HepG2 (cell line): ENCODE measurements at regions not wholly inside any gene's neighbourhood (a gene's known extent, or its start where the extent isn't known, plus 50 kb on each side); places are given as distances from the start of the nearest gene placed in this dataset.

ENCODE experiments used
- ARNT2 ChIP-seq: sonication (generic); formaldehyde crosslinking; IDR thresholded peaks from 2 replicates; pipeline ENCODE4 v1.8.0; 2022; ENCODE audit warnings: mild to moderate bottlenecking, low read depth, missing genetic modification reagents, moderate library complexity
- ATF5 ChIP-seq: sonication (generic); formaldehyde crosslinking; IDR thresholded peaks from 2 replicates; pipeline ENCODE4 v1.4.0; 2020; ENCODE audit warnings: mild to moderate bottlenecking, low read depth, missing genetic modification reagents
- HIC2 ChIP-seq: sonication (generic); formaldehyde crosslinking; IDR thresholded peaks from 2 replicates; pipeline ENCODE4 v1.9.0; 2022; ENCODE audit warnings: low read depth, missing genetic modification reagents
- MLX ChIP-seq: IDR thresholded peaks from 2 replicates; pipeline ENCODE4 v1.6.1; 2016
- MNT ChIP-seq: fragments of 450-650 bp; IDR thresholded peaks from 2 replicates; pipeline ENCODE4 v1.6.1; 2016
- NCOA5 ChIP-seq: sonication (generic); formaldehyde crosslinking; IDR thresholded peaks from 2 replicates; pipeline ENCODE4 v1.4.0; 2020; ENCODE audit warnings: missing genetic modification reagents
- NR2F1 ChIP-seq, 2 experiments: fragments of 450-650 bp in 1 of 2; formaldehyde crosslinking in 1 of 2; IDR thresholded peaks; 2 replicates each; pipeline versions ENCODE4 v1.5.0 to v1.6.1; 2016 to 2020; ENCODE audit warnings: mild to moderate bottlenecking in 1 of 2, missing compliant biosample characterization in 1 of 2, missing genetic modification reagents in 1 of 2, moderate library complexity in 1 of 2
- ONECUT2 ChIP-seq: sonication (generic); formaldehyde crosslinking; IDR thresholded peaks from 2 replicates; pipeline ENCODE4 v1.4.0; 2020; ENCODE audit warnings: missing genetic modification reagents
- SNAPC2 ChIP-seq: sonication (generic); formaldehyde crosslinking; IDR thresholded peaks from 2 replicates; pipeline ENCODE4 v1.8.1; 2022; ENCODE audit warnings: mild to moderate bottlenecking, missing genetic modification reagents
- ZHX2 ChIP-seq, 2 experiments: sonication (generic) in 1 of 2; formaldehyde crosslinking in 1 of 2; IDR thresholded peaks; 2 replicates each; pipeline versions ENCODE4 v1.6.1 to v1.9.0; 2014 to 2022; ENCODE audit warnings: antibody characterized with exemption in 1 of 2, borderline replicate concordance in 1 of 2, inconsistent platforms in 1 of 2, low read depth in 1 of 2, missing genetic modification reagents in 1 of 2
- ZNF160 ChIP-seq: sonication (generic); formaldehyde crosslinking; IDR thresholded peaks from 2 replicates; pipeline ENCODE4 v1.8.0; 2022; ENCODE audit warnings: mild to moderate bottlenecking, inconsistent platforms, missing genetic modification reagents
- ZNF367 ChIP-seq: sonication (generic); formaldehyde crosslinking; IDR thresholded peaks from 2 replicates; pipeline ENCODE4 v1.4.0; 2020; ENCODE audit warnings: missing genetic modification reagents, borderline replicate concordance
- ZNF83 ChIP-seq: sonication (generic); formaldehyde crosslinking; IDR thresholded peaks from 2 replicates; pipeline ENCODE4 v1.4.0; 2020; ENCODE audit warnings: missing genetic modification reagents, mild to moderate bottlenecking, borderline replicate concordance
- ZNF839 ChIP-seq: sonication (generic); formaldehyde crosslinking; IDR thresholded peaks from 2 replicates; pipeline ENCODE4 v1.4.0; 2020; ENCODE audit warnings: missing genetic modification reagents, mild to moderate bottlenecking, borderline replicate concordance

GRCh38 chr20:23245553-23246181 is 104.9 kb upstream of the NXT1 start (continued):
- TF ChIP-seq ARNT2: no peak
- no peak for TF ChIP-seq NCOA5
- no peak for TF ChIP-seq ATF5
- TF ChIP-seq NR2F1 (CRISPR knock-in tag; IDR thresholded peaks at IDR 0.05): no peak
- TF ChIP-seq ZNF839 (CRISPR knock-in tag): no peak
- no peak for TF ChIP-seq HIC2 (CRISPR knock-in tag)
- no peak for TF ChIP-seq MLX
- no peak for TF ChIP-seq ZNF367
- TF ChIP-seq ZNF83 (CRISPR knock-in tag): no peak
- no peak for TF ChIP-seq ZNF160
- 0 out of 2 replicates have a peak, but pooled peaks have one; percentile 18 for TF ChIP-seq ZHX2 (IDR thresholded peaks at IDR 0.05; ENCODE audit: low read depth)
- no peak for TF ChIP-seq ZHX2 (CRISPR knock-in tag; IDR thresholded peaks at IDR 0.05; ENCODE audit: borderline replicate concordance)
- TF ChIP-seq SNAPC2 (CRISPR knock-in tag): no peak
- TF ChIP-seq ONECUT2 (CRISPR knock-in tag): no peak
- TF ChIP-seq MNT: 0 out of 2 replicates have a peak, but pooled peaks have one; percentile 6
